Activated CD4-positive, alpha-beta memory T cell treated with anti-CD3 and anti-CD28 coated beads, Interleukin-2, amount 10 ng/mL, durations not matched to agents 7 days and 5 days (primary cell): ENCODE measurements at regions not wholly inside any gene's neighbourhood (a gene's known extent, or its start where the extent isn't known, plus 50 kb on each side); places are given as distances from the start of the nearest gene placed in this dataset.
"Not testable (repeated sequence)": the region's sequence is repeated elsewhere in the genome, so short reads cannot be mapped to it uniquely, and the experiment has no call there.

Experiments
- CTCF ChIA-PET: fragments of 350-600 bp; sonication (Branson Sonifier 250); formaldehyde crosslinking; loops from one replicate; lab custom pipeline; 2021; ENCODE audit warnings: antibody characterized with exemption, inconsistent platforms; lab: Charles Lee
- POLR2A ChIA-PET: fragments of 350-600 bp; sonication (Branson Sonifier 250); formaldehyde crosslinking; loops from one replicate; lab custom pipeline; 2021; ENCODE audit warnings: antibody characterized with exemption; lab: Charles Lee
- DNase-seq: peaks from one replicate; pipeline ENCODE4 v3.0.0-alpha.2; 2020
- H3K27ac Mint-ChIP-seq: one replicate; pipeline ENCODE4 v1.8.0; 2021; ENCODE audit warnings: mild to moderate bottlenecking, mixed read lengths
- H3K27me3 Mint-ChIP-seq: one replicate; pipeline ENCODE4 v1.8.0; 2021; ENCODE audit warnings: mixed read lengths
- H3K36me3 Mint-ChIP-seq: one replicate; pipeline ENCODE4 v1.8.0; 2021; ENCODE audit warnings: low read depth, mixed read lengths
- H3K4me1 Mint-ChIP-seq: one replicate; pipeline ENCODE4 v1.8.0; 2021; ENCODE audit warnings: mixed read lengths
- H3K4me3 Mint-ChIP-seq: one replicate; pipeline ENCODE4 v1.8.0; 2021; ENCODE audit warnings: mild to moderate bottlenecking, mixed read lengths
- H3K9me3 Mint-ChIP-seq: one replicate; pipeline ENCODE4 v1.8.0; 2021; ENCODE audit warnings: mixed read lengths

GRCh38 chr16:14384745-14385144 is 245.3 kb downstream of the PARN start:
- Mint-ChIP-seq H3K4me3 (no peak overlapping the region), H3K27ac (no peak overlapping the region), H3K9me3 (no peaks in the 10 kb centered on the region), H3K36me3 (no peaks in the 10 kb centered on the region), H3K27me3 (no peaks in the 10 kb centered on the region), H3K4me1 (no peaks in the 10 kb centered on the region)
- POLR2A ChIA-PET, result no interaction called here
- DNase-seq, result no peak
- CTCF ChIA-PET, result no interaction called here

- H3K4me1 Mint-ChIP-seq, POLR2A ChIA-PET, H3K27ac Mint-ChIP-seq, H3K9me3 Mint-ChIP-seq, H3K36me3 Mint-ChIP-seq, DNase-seq, H3K27me3 Mint-ChIP-seq, H3K4me3 Mint-ChIP-seq, CTCF ChIA-PET: not testable (repeated sequence)
Measured at GRCh38 chr16:14383844-14384243, 246.2 kb downstream of the PARN start.

GRCh38 chr16:14378689-14379467 is 251.2 kb downstream of the PARN start:
- CTCF ChIA-PET, result interaction anchor here (0.9 to 1.4 kb wide), 2 partner anchors 63 to 129 kb away, joined by 3 read pairs; no protein-coding TSS in a partner anchor

GRCh38 chr16:14378131-14378551 is 251.9 kb downstream of the PARN start:
- no peak for DNase-seq
- Mint-ChIP-seq H3K36me3 (no peaks in the 10 kb centered on the region), H3K9me3 (no peaks in the 10 kb centered on the region), H3K27me3 (no peaks in the 10 kb centered on the region), H3K4me3 (no peak overlapping the region), H3K4me1 (peaks cover 4% of the 10 kb centered on the region), H3K27ac (no peak overlapping the region)
- POLR2A ChIA-PET, result interaction anchor here (0.7 kb wide), 1 partner anchor 173 kb away, joined by 3 read pairs; no protein-coding TSS in a partner anchor
- CTCF ChIA-PET, result interaction anchor here (0.9 to 1.4 kb wide), 2 partner anchors 63 to 128 kb away, joined by 3 read pairs; no protein-coding TSS in a partner anchor

More at GRCh38 chr16:14378689-14379467, 251.2 kb downstream of the PARN start:
- no peak overlapping the region for H3K4me3 Mint-ChIP-seq
- no peaks in the 10 kb centered on the region for H3K9me3 Mint-ChIP-seq
- H3K27ac Mint-ChIP-seq, result no peak overlapping the region
- POLR2A ChIA-PET, result interaction anchor here (0.7 kb wide), 1 partner anchor 173 kb away, joined by 3 read pairs; no protein-coding TSS in a partner anchor
- H3K27me3 Mint-ChIP-seq, result no peaks in the 10 kb centered on the region
- H3K36me3 Mint-ChIP-seq, result no peaks in the 10 kb centered on the region
- no peak for DNase-seq
- peaks cover 4% of the 10 kb centered on the region for H3K4me1 Mint-ChIP-seq

- H3K27ac Mint-ChIP-seq, result no peak overlapping the region
- no peaks in the 10 kb centered on the region for H3K27me3 Mint-ChIP-seq
- H3K4me3 Mint-ChIP-seq, result no peak overlapping the region
- no peak for DNase-seq
- CTCF ChIA-PET, result no interaction called here
- no peaks in the 10 kb centered on the region for H3K9me3 Mint-ChIP-seq
- POLR2A ChIA-PET, result no interaction called here
- no peaks in the 10 kb centered on the region for H3K36me3 Mint-ChIP-seq
- peaks cover 4% of the 10 kb centered on the region for H3K4me1 Mint-ChIP-seq
Measured at GRCh38 chr16:14377326-14377725, 252.7 kb downstream of the PARN start.

GRCh38 chr16:14375132-14375491 is 254.9 kb downstream of the PARN start:
- Mint-ChIP-seq H3K36me3 (no peaks in the 10 kb centered on the region), H3K4me1 (peaks cover 4% of the 10 kb centered on the region), H3K9me3 (no peaks in the 10 kb centered on the region), H3K27ac (no peak overlapping the region), H3K27me3 (no peaks in the 10 kb centered on the region), H3K4me3 (no peak overlapping the region)
- DNase-seq, result no peak
- ChIA-PET POLR2A (no interaction called here), CTCF (no interaction called here)

- no peaks in the 10 kb centered on the region for H3K27me3 Mint-ChIP-seq
- no peaks in the 10 kb centered on the region for H3K36me3 Mint-ChIP-seq
- ChIA-PET CTCF (no interaction called here), POLR2A (no interaction called here)
- no peak overlapping the region for H3K27ac Mint-ChIP-seq
- H3K9me3 Mint-ChIP-seq, result no peaks in the 10 kb centered on the region
- H3K4me1 Mint-ChIP-seq, result peaks cover 4% of the 10 kb centered on the region
- no peak for DNase-seq
- no peak overlapping the region for H3K4me3 Mint-ChIP-seq
Measured at GRCh38 chr16:14374451-14375131, 255.5 kb downstream of the PARN start.

- CTCF ChIA-PET, result no interaction called here
- Mint-ChIP-seq H3K27me3 (no peaks in the 10 kb centered on the region), H3K27ac (no peak overlapping the region), H3K4me1 (peaks cover 4% of the 10 kb centered on the region), H3K4me3 (no peak overlapping the region), H3K9me3 (no peaks in the 10 kb centered on the region), H3K36me3 (no peaks in the 10 kb centered on the region)
- POLR2A ChIA-PET, result no interaction called here
- no peak for DNase-seq
Measured at GRCh38 chr16:14373896-14374295, 256.2 kb downstream of the PARN start.

GRCh38 chr16:14373406-14373805 is 256.7 kb downstream of the PARN start:
- H3K9me3 Mint-ChIP-seq, result no peaks in the 10 kb centered on the region
- CTCF ChIA-PET, result no interaction called here
- no peaks in the 10 kb centered on the region for H3K27me3 Mint-ChIP-seq

GRCh38 chr16:14372471-14372870 is 257.6 kb downstream of the PARN start:
- Mint-ChIP-seq H3K4me1 (no peaks in the 10 kb centered on the region), H3K4me3 (no peak overlapping the region), H3K9me3 (no peaks in the 10 kb centered on the region), H3K36me3 (no peaks in the 10 kb centered on the region), H3K27me3 (no peaks in the 10 kb centered on the region), H3K27ac (no peak overlapping the region)
- ChIA-PET POLR2A (no interaction called here), CTCF (interaction anchor here (1.6 kb wide), 1 partner anchor 123 kb away, joined by 4 read pairs; no protein-coding TSS in a partner anchor)
- no peak for DNase-seq

More at GRCh38 chr16:14373406-14373805, 256.7 kb downstream of the PARN start:
- POLR2A ChIA-PET, result no interaction called here
- Mint-ChIP-seq H3K4me3 (no peak overlapping the region), H3K4me1 (peaks cover 4% of the 10 kb centered on the region), H3K27ac (no peak overlapping the region), H3K36me3 (no peaks in the 10 kb centered on the region)
- DNase-seq, result no peak

- H3K4me3 Mint-ChIP-seq, result no peak overlapping the region
- H3K27ac Mint-ChIP-seq, result no peak overlapping the region
- H3K4me1 Mint-ChIP-seq, result no peaks in the 10 kb centered on the region
- POLR2A ChIA-PET, result no interaction called here
- H3K27me3 Mint-ChIP-seq, result no peaks in the 10 kb centered on the region
- H3K36me3 Mint-ChIP-seq, result no peaks in the 10 kb centered on the region
- CTCF ChIA-PET, result interaction anchor here (1.6 kb wide), 1 partner anchor 122 kb away, joined by 4 read pairs; no protein-coding TSS in a partner anchor
- no peaks in the 10 kb centered on the region for H3K9me3 Mint-ChIP-seq
- DNase-seq, result no peak
Measured at GRCh38 chr16:14371778-14372431, 258.2 kb downstream of the PARN start.

- no peak for DNase-seq
- Mint-ChIP-seq H3K9me3 (no peaks in the 10 kb centered on the region), H3K4me3 (no peak overlapping the region), H3K27me3 (no peaks in the 10 kb centered on the region), H3K4me1 (no peaks in the 10 kb centered on the region), H3K36me3 (no peaks in the 10 kb centered on the region), H3K27ac (no peak overlapping the region)
- POLR2A ChIA-PET, result no interaction called here
- CTCF ChIA-PET, result no interaction called here
Measured at GRCh38 chr16:14370736-14371234, 259.3 kb downstream of the PARN start.
